ENCODE measurements at regions not wholly inside any gene's neighbourhood (a gene's known extent, or its start where the extent isn't known, plus 50 kb on each side); places are given as distances from the start of the nearest gene placed in this dataset.

DNA sequence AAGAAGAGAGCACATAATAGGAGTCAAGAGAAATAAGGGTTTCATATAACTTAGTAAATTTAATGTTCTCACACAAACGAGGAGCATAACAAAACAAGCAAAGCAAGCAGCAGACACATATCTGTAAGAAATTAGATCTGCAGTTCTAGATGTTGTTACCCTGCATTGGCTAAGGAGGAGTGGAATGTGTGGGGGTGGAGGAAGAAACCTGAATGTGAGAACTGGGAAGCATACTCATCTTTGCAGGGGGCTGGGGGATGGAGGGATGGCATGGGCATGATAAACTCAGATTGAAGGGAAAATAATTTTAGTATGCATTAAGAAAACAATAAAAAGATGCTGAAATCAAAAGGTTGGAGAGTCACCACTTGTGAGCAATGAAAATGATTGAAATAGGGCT lies 255.0 kb downstream of the LIG4 start:
- H3K36me3 Mint-ChIP-seq (ENCODE audit: low read depth, unreplicated experiment), result no peaks in the 10 kb centered on the region
- no peak overlapping the region for H2AFZ ChIP-seq (ENCODE audit: low read depth, low read length)
- H3K4me1 Mint-ChIP-seq (ENCODE audit: low read depth, unreplicated experiment), result peaks cover 16% of the 10 kb centered on the region
- H3K27ac Mint-ChIP-seq (ENCODE audit: unreplicated experiment), result no peak overlapping the region
- TF ChIP-seq EZH2 (IDR thresholded peaks at IDR 0.05; ENCODE audit: insufficient read depth, low read length) (no peak), CTCF (IDR thresholded peaks at IDR 0.05; ENCODE audit: insufficient read depth, low read depth, low read length) (no peak)
- no peak for DNase-seq (ENCODE audit: low read depth)
- H3K27ac ChIP-seq (ENCODE audit: low read depth, low read length), result no peak overlapping the region
- FAIRE-seq, result no peak
- no peaks in the 10 kb centered on the region for H3K27me3 Mint-ChIP-seq (ENCODE audit: low read depth, unreplicated experiment)
- H4K20me1 ChIP-seq (ENCODE audit: insufficient read depth, low read length), result no peaks in the 10 kb centered on the region
- no peak overlapping the region for H3K4me3 Mint-ChIP-seq (ENCODE audit: unreplicated experiment)
- H3K27me3 ChIP-seq (ENCODE audit: insufficient read depth, low read length), result no peaks in the 10 kb centered on the region
- no peaks in the 10 kb centered on the region for H3K79me2 ChIP-seq (ENCODE audit: insufficient read depth, low read length)
- no peak overlapping the region for H3K4me2 ChIP-seq (ENCODE audit: low read length)
- no peak overlapping the region for H3K4me3 ChIP-seq (ENCODE audit: insufficient read depth, low read depth, low read length)
- no peaks in the 10 kb centered on the region for H3K36me3 ChIP-seq (ENCODE audit: insufficient read depth, low read length)
- H3K9me3 ChIP-seq (ENCODE audit: insufficient read depth, low read depth, low read length), result no peaks in the 10 kb centered on the region
- no peaks in the 10 kb centered on the region for H3K9me3 Mint-ChIP-seq (ENCODE audit: unreplicated experiment)
- no peaks in the 10 kb centered on the region for H3K4me1 ChIP-seq (ENCODE audit: insufficient read depth, low read length)
- no peak overlapping the region for H3K9ac ChIP-seq (ENCODE audit: low read length)

GRCh38 chr13:107956889-107957288 lies 258.4 kb downstream of the LIG4 start:
- H3K4me3 ChIP-seq (ENCODE audit: insufficient read depth, low read depth, low read length), result no peak overlapping the region
- no peaks in the 10 kb centered on the region for H3K36me3 ChIP-seq (ENCODE audit: insufficient read depth, low read length)
- Mint-ChIP-seq H3K27ac (ENCODE audit: unreplicated experiment) (no peak overlapping the region), H3K4me1 (ENCODE audit: low read depth, unreplicated experiment) (peaks cover 10% of the 10 kb centered on the region), H3K4me3 (ENCODE audit: unreplicated experiment) (no peak overlapping the region), H3K36me3 (ENCODE audit: low read depth, unreplicated experiment) (no peaks in the 10 kb centered on the region), H3K9me3 (ENCODE audit: unreplicated experiment) (no peaks in the 10 kb centered on the region), H3K27me3 (ENCODE audit: low read depth, unreplicated experiment) (no peaks in the 10 kb centered on the region)
- no peaks in the 10 kb centered on the region for H3K4me1 ChIP-seq (ENCODE audit: insufficient read depth, low read length)
- no peak overlapping the region for H3K9ac ChIP-seq (ENCODE audit: low read length)
- no peaks in the 10 kb centered on the region for H4K20me1 ChIP-seq (ENCODE audit: insufficient read depth, low read length)
- no peak overlapping the region for H3K27ac ChIP-seq (ENCODE audit: low read depth, low read length)
- no peaks in the 10 kb centered on the region for H3K9me3 ChIP-seq (ENCODE audit: insufficient read depth, low read depth, low read length)
- H3K79me2 ChIP-seq (ENCODE audit: insufficient read depth, low read length), result no peaks in the 10 kb centered on the region
- DNase-seq (ENCODE audit: low read depth) (no peak), FAIRE-seq (no peak)
- H3K4me2 ChIP-seq (ENCODE audit: low read length), result no peak overlapping the region
- H2AFZ ChIP-seq (ENCODE audit: low read depth, low read length), result no peak overlapping the region
- no peaks in the 10 kb centered on the region for H3K27me3 ChIP-seq (ENCODE audit: insufficient read depth, low read length)
- TF ChIP-seq EZH2 (IDR thresholded peaks at IDR 0.05; ENCODE audit: insufficient read depth, low read length) (no peak), CTCF (IDR thresholded peaks at IDR 0.05; ENCODE audit: insufficient read depth, low read depth, low read length) (no peak)

GRCh38 chr13:107942030-107942617 lies 273.2 kb downstream of the LIG4 start:
- TF ChIP-seq EZH2 (IDR thresholded peaks at IDR 0.05; ENCODE audit: insufficient read depth, low read length) (no peak), CTCF (IDR thresholded peaks at IDR 0.05; ENCODE audit: insufficient read depth, low read depth, low read length) (no peak)
- no peak for DNase-seq (ENCODE audit: low read depth)

More at GRCh38 chr13:107942030-107942617, 273.2 kb downstream of the LIG4 start:
- Histone ChIP-seq H3K36me3 (ENCODE audit: insufficient read depth, low read length) (no peaks in the 10 kb centered on the region), H3K4me1 (ENCODE audit: insufficient read depth, low read length) (no peaks in the 10 kb centered on the region), H3K27me3 (ENCODE audit: insufficient read depth, low read length) (no peaks in the 10 kb centered on the region), H3K9me3 (ENCODE audit: insufficient read depth, low read depth, low read length) (peaks cover 4% of the 10 kb centered on the region), H3K4me2 (ENCODE audit: low read length) (no peak overlapping the region), H3K9ac (ENCODE audit: low read length) (no peak overlapping the region), H3K4me3 (ENCODE audit: insufficient read depth, low read depth, low read length) (no peak overlapping the region), H3K27ac (ENCODE audit: low read depth, low read length) (no peak overlapping the region), H3K79me2 (ENCODE audit: insufficient read depth, low read length) (no peaks in the 10 kb centered on the region), H4K20me1 (ENCODE audit: insufficient read depth, low read length) (no peaks in the 10 kb centered on the region), H2AFZ (ENCODE audit: low read depth, low read length) (no peak overlapping the region)
- Mint-ChIP-seq H3K36me3 (ENCODE audit: low read depth, unreplicated experiment) (no peaks in the 10 kb centered on the region), H3K27ac (ENCODE audit: unreplicated experiment) (no peak overlapping the region), H3K9me3 (ENCODE audit: unreplicated experiment) (peaks cover 4% of the 10 kb centered on the region), H3K4me1 (ENCODE audit: low read depth, unreplicated experiment) (no peaks in the 10 kb centered on the region), H3K4me3 (ENCODE audit: unreplicated experiment) (no peak overlapping the region), H3K27me3 (ENCODE audit: low read depth, unreplicated experiment) (no peaks in the 10 kb centered on the region)
- no peak for FAIRE-seq

Measured in astrocyte (in vitro differentiated cells and primary cell).